Loucy (cell line): ENCODE measurements at regions not wholly inside any gene's neighbourhood (a gene's known extent, or its start where the extent isn't known, plus 50 kb on each side); places are given as distances from the start of the nearest gene placed in this dataset.

Experiments
- H2AFZ ChIP-seq: fragments of 200-600 bp; sonication (generic); 2 replicates; pipeline ENCODE4 v1.6.0; 2016; ENCODE audit warnings: antibody characterized with exemption, mild to moderate bottlenecking, low read length, moderate library complexity
- H3F3A ChIP-seq: fragments of 200-600 bp; 2 replicates; pipeline ENCODE4 v1.6.0; 2016; ENCODE audit warnings: antibody characterized with exemption, low read depth, mild to moderate bottlenecking
- H3K27me3 ChIP-seq: fragments of 200-600 bp; sonication (generic); 2 replicates; pipeline ENCODE4 v1.6.1; 2014; ENCODE audit warnings: low read length, mild to moderate bottlenecking; ENCODE audit not compliant: insufficient read depth, poor library complexity, severe bottlenecking
- H3K36me3 ChIP-seq: fragments of 200-600 bp; sonication (generic); 2 replicates; pipeline ENCODE4 v1.6.1; 2016; ENCODE audit warnings: low read length; ENCODE audit not compliant: insufficient read depth
- H3K4me1 ChIP-seq: fragments of 200-600 bp; sonication (generic); 2 replicates; pipeline ENCODE4 v1.5.1; 2014; ENCODE audit warnings: low read length, mild to moderate bottlenecking; ENCODE audit not compliant: insufficient read depth, poor library complexity, severe bottlenecking
- H3K4me2 ChIP-seq: fragments of 200-600 bp; sonication (generic); 2 replicates; pipeline ENCODE4 v1.6.0; 2014; ENCODE audit warnings: antibody characterized with exemption, low read length, low read depth, mild to moderate bottlenecking; ENCODE audit not compliant: poor library complexity, severe bottlenecking
- H3K4me3 ChIP-seq: fragments of 200-600 bp; sonication (generic); 2 replicates; pipeline ENCODE4 v1.5.1; 2014; ENCODE audit warnings: low read length, mild to moderate bottlenecking, mixed read lengths; ENCODE audit not compliant: poor library complexity, severe bottlenecking
- H3K79me2 ChIP-seq: fragments of 200-600 bp; sonication (generic); 2 replicates; pipeline ENCODE4 v1.6.1; 2014; ENCODE audit warnings: low read length; ENCODE audit not compliant: insufficient read depth
- H3K9ac ChIP-seq: fragments of 200-600 bp; sonication (generic); 2 replicates; pipeline ENCODE4 v1.6.0; 2014; ENCODE audit warnings: mild to moderate bottlenecking, low read depth, low read length, moderate library complexity; ENCODE audit not compliant: poor library complexity, severe bottlenecking
- H3K9me2 ChIP-seq: fragments of 200-600 bp; sonication (generic); replicated peaks from 2 replicates; pipeline ENCODE4 v1.6.1; 2016; ENCODE audit warnings: low read depth, low read length, mixed read lengths
- H3K9me3 ChIP-seq: fragments of 200-600 bp; sonication (generic); 2 replicates; pipeline ENCODE4 v1.6.1; 2014; ENCODE audit warnings: mild to moderate bottlenecking, antibody characterized with exemption, low read length, low read depth; ENCODE audit not compliant: insufficient read depth
- H4K20me1 ChIP-seq: fragments of 200-600 bp; sonication (generic); 2 replicates; pipeline ENCODE4 v1.6.0; 2014; ENCODE audit warnings: antibody characterized with exemption, low read length, mild to moderate bottlenecking; ENCODE audit not compliant: insufficient read depth, poor library complexity, severe bottlenecking
- EZH2phosphoT487 ChIP-seq: fragments of 200-600 bp; IDR thresholded peaks from 2 replicates; pipeline ENCODE4 v1.6.1; 2018; ENCODE audit warnings: antibody characterized with exemption, mild to moderate bottlenecking, moderate library complexity, borderline replicate concordance
- TF ChIP-seq, protein P1 (sequence below): fragments of 200-600 bp; sonication (generic); conservative IDR thresholded peaks from 2 replicates; pipeline ENCODE4 v1.5.1; 2014; ENCODE audit warnings: mild to moderate bottlenecking, antibody characterized with exemption, low read length

DNA sequence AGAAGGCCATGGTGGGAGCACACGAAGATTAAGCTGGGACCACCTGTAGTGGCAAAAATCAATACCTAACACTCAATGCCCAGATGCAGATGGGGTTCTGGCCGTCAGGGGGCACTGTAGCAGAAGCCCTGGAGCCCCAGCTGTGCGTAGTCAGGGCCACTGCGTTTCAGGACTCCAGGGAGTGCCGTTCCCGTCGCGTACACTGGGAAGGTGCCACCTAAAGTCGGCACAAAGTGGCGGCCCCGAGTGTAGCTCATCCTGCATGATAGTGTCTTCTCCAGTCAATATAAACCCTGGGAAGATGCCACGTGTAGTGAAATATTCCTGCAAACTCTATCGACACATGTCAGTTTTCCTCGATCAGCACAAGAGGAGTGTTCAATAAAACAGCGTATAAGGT, 123.8 kb upstream of the NTM start:
- Histone ChIP-seq H3K4me3 (no peak overlapping the region), H3K4me2 (no peak overlapping the region)

DNA sequence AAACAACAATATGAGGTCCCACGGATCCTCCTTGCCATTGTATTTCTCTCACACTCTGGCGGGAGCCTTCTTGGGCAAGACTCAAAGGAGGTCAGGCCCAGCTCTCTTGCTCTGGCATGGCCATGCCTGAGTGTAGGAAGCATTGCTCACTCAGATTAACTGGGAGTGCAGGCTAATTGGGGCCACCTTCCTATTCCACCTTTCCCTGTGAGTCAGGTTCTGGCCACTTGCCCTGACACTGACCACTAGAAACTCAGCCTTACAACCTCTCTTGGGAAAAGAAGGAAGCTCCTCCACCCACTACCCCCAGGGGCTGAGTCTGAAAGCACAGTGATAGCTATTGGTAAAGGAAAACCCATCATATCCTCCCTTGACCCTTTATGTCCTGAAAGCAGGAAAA, 121.8 kb upstream of the NTM start:
- H3K27me3 ChIP-seq: peaks cover 3% of the 10 kb centered on the region
- no peaks in the 10 kb centered on the region for H3K4me1 ChIP-seq
- no peak overlapping the region for H3K4me3 ChIP-seq
- no peaks in the 10 kb centered on the region for H4K20me1 ChIP-seq
- no peaks in the 10 kb centered on the region for H3K9me2 ChIP-seq
- H3K4me2 ChIP-seq: no peak overlapping the region
- no peaks in the 10 kb centered on the region for H3K9me3 ChIP-seq
- H3K9ac ChIP-seq: no peak overlapping the region
- no peaks in the 10 kb centered on the region for H3K79me2 ChIP-seq
- no peak overlapping the region for H2AFZ ChIP-seq
- no peaks in the 10 kb centered on the region for H3K36me3 ChIP-seq
- TF ChIP-seq, protein P1, sequence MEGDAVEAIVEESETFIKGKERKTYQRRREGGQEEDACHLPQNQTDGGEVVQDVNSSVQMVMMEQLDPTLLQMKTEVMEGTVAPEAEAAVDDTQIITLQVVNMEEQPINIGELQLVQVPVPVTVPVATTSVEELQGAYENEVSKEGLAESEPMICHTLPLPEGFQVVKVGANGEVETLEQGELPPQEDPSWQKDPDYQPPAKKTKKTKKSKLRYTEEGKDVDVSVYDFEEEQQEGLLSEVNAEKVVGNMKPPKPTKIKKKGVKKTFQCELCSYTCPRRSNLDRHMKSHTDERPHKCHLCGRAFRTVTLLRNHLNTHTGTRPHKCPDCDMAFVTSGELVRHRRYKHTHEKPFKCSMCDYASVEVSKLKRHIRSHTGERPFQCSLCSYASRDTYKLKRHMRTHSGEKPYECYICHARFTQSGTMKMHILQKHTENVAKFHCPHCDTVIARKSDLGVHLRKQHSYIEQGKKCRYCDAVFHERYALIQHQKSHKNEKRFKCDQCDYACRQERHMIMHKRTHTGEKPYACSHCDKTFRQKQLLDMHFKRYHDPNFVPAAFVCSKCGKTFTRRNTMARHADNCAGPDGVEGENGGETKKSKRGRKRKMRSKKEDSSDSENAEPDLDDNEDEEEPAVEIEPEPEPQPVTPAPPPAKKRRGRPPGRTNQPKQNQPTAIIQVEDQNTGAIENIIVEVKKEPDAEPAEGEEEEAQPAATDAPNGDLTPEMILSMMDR: no peak
- TF ChIP-seq EZH2phosphoT487: no peak
- H3F3A ChIP-seq: no peaks in the 10 kb centered on the region

More for the DNA sequence above, 123.8 kb upstream of the NTM start:
- Histone ChIP-seq H3K36me3 (no peaks in the 10 kb centered on the region), H3F3A (no peaks in the 10 kb centered on the region), H3K27me3 (peaks cover 3% of the 10 kb centered on the region), H3K4me1 (no peaks in the 10 kb centered on the region), H3K9ac (no peak overlapping the region), H4K20me1 (no peaks in the 10 kb centered on the region), H3K9me2 (no peaks in the 10 kb centered on the region), H3K9me3 (no peaks in the 10 kb centered on the region), H3K79me2 (no peaks in the 10 kb centered on the region), H2AFZ (no peak overlapping the region)
- TF ChIP-seq, protein P1: peak; percentile 62
- no peak for TF ChIP-seq EZH2phosphoT487

DNA sequence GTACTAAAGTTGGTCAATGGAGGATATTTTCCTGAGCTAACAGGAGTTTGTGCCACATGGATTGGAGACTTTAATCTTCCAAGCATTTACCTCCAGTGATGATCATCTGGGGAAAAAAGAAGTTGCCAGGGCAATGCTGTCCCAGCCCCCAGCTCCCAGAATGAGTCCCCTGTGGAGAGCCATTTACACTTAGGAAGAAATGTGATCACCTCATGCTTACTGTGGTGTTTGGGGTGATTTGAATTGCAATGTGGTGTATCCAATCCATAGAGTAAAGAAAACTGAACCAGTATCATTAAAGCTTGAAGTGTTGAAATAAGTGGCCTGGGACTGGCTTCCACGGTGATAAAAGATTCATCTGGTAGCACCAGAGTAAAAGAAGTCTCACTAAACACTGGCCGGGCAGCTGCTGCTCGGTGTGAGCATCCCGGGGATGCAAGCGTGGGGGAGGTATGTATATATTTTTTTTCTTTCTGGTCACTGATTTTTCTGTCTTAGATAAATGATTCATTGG, 117.2 kb upstream of the NTM start:
- Histone ChIP-seq H3K4me2 (no peak overlapping the region), H2AFZ (no peak overlapping the region), H4K20me1 (no peaks in the 10 kb centered on the region), H3K9ac (no peak overlapping the region), H3K4me1 (no peaks in the 10 kb centered on the region), H3K36me3 (no peaks in the 10 kb centered on the region), H3F3A (no peaks in the 10 kb centered on the region), H3K79me2 (no peaks in the 10 kb centered on the region), H3K9me3 (no peaks in the 10 kb centered on the region), H3K4me3 (no peak overlapping the region), H3K27me3 (peaks cover 3% of the 10 kb centered on the region), H3K9me2 (no peaks in the 10 kb centered on the region)
- TF ChIP-seq, protein P1: no peak
- no peak for TF ChIP-seq EZH2phosphoT487
